IMR-90 (cell line): ENCODE measurements at regions not wholly inside any gene's neighbourhood (a gene's known extent, or its start where the extent isn't known, plus 50 kb on each side); places are given as distances from the start of the nearest gene placed in this dataset.

ENCODE experiments used
- BHLHE40 ChIP-seq: fragments of 150-350 bp; IDR thresholded peaks from 2 replicates; pipeline ENCODE4 v1.6.1; 2016; ENCODE audit warnings: mild to moderate bottlenecking, low read depth, low read length
- CTCF ChIP-seq: conservative IDR thresholded peaks from 2 replicates; pipeline ENCODE4 v1.5.1; 2012; ENCODE audit warnings: mild to moderate bottlenecking, low read depth, low read length, improper control_type of control experiment
- ELK1 ChIP-seq: fragments of 150-350 bp; IDR thresholded peaks from 2 replicates; pipeline ENCODE4 v1.6.1; 2016; ENCODE audit warnings: low read depth, mild to moderate bottlenecking, low read length, moderate library complexity, borderline replicate concordance
- FOS ChIP-seq: fragments of 150-350 bp; IDR thresholded peaks from 2 replicates; pipeline ENCODE4 v1.6.1; 2016; ENCODE audit warnings: low read depth, low read length
- MAFK ChIP-seq: IDR thresholded peaks from 2 replicates; pipeline ENCODE4 v1.6.1; 2012; ENCODE audit warnings: low read depth, low read length, improper control_type of control experiment
- MAZ ChIP-seq: IDR thresholded peaks from 2 replicates; pipeline ENCODE4 v1.6.1; 2012; ENCODE audit warnings: low read depth, mild to moderate bottlenecking, low read length, improper control_type of control experiment, moderate library complexity, borderline replicate concordance
- MXI1 ChIP-seq: IDR thresholded peaks from 2 replicates; pipeline ENCODE4 v1.6.1; 2012; ENCODE audit warnings: low read depth, mild to moderate bottlenecking, low read length, moderate library complexity, borderline replicate concordance
- POLR2A ChIP-seq: IDR thresholded peaks from 2 replicates; pipeline ENCODE4 v1.6.1; 2012; ENCODE audit warnings: mild to moderate bottlenecking, low read depth, low read length
- RAD21 ChIP-seq: IDR thresholded peaks from 2 replicates; pipeline ENCODE4 v1.6.1; 2012; ENCODE audit warnings: low read length, improper control_type of control experiment
- SMC3 ChIP-seq: fragments of 150-350 bp; IDR thresholded peaks from 2 replicates; pipeline ENCODE4 v1.6.1; 2016; ENCODE audit warnings: low read depth, mild to moderate bottlenecking, antibody characterized with exemption, low read length, moderate library complexity
- USF2 ChIP-seq: fragments of 150-350 bp; IDR thresholded peaks from 2 replicates; pipeline ENCODE4 v1.6.1; 2017; ENCODE audit warnings: mild to moderate bottlenecking, antibody characterized with exemption, low read length, low read depth

GRCh38 chr7:112951070-112951469, 135.6 kb downstream of the GPR85 start:
- no peak for TF ChIP-seq CTCF
- TF ChIP-seq RAD21: no peak
- no peak for TF ChIP-seq MAFK
- no peak for TF ChIP-seq SMC3
- no peak for TF ChIP-seq MAZ
- no peak for TF ChIP-seq USF2
- no peak for TF ChIP-seq MXI1
- TF ChIP-seq POLR2A: no peak
- no peak for TF ChIP-seq ELK1
- TF ChIP-seq FOS: no peak
- TF ChIP-seq BHLHE40: no peak
